Adipocyte (in vitro differentiated cells): ENCODE measurements at regions not wholly inside any gene's neighbourhood (a gene's known extent, or its start where the extent isn't known, plus 50 kb on each side); places are given as distances from the start of the nearest gene placed in this dataset.
A peak's percentile ranks its signal among the peaks of the same experiment; 100 is the strongest.

Experiments
- DNase-seq: peaks from one replicate; pipeline ENCODE4 v3.0.0-alpha.2; 2015; ENCODE audit warnings: low read depth
- H3K27me3 ChIP-seq: replicated peaks from 2 replicates; pipeline ENCODE4 v1.7.0; 2013; ENCODE audit warnings: mild to moderate bottlenecking, low read length, moderate library complexity; ENCODE audit not compliant: control insufficient read depth, insufficient read depth
- H3K36me3 ChIP-seq: 2 replicates; pipeline ENCODE4 v1.7.0; 2013; ENCODE audit warnings: low read length, mild to moderate bottlenecking, moderate library complexity; ENCODE audit not compliant: control insufficient read depth, insufficient read depth, severe bottlenecking
- H3K4me1 ChIP-seq: 2 replicates; pipeline ENCODE4 v1.7.0; 2013; ENCODE audit warnings: mild to moderate bottlenecking, low read length, moderate library complexity; ENCODE audit not compliant: control insufficient read depth, insufficient read depth
- H3K4me3 ChIP-seq: 2 replicates; pipeline ENCODE4 v1.7.0; 2013; ENCODE audit warnings: mild to moderate bottlenecking, low read length, moderate library complexity
- H3K9ac ChIP-seq: 2 replicates; pipeline ENCODE4 v1.7.0; 2013; ENCODE audit warnings: mild to moderate bottlenecking, low read length, moderate library complexity
- H3K9me3 ChIP-seq: 2 replicates; pipeline ENCODE4 v1.7.0; 2013; ENCODE audit warnings: mild to moderate bottlenecking, low read length, moderate library complexity; ENCODE audit not compliant: control insufficient read depth

DNA sequence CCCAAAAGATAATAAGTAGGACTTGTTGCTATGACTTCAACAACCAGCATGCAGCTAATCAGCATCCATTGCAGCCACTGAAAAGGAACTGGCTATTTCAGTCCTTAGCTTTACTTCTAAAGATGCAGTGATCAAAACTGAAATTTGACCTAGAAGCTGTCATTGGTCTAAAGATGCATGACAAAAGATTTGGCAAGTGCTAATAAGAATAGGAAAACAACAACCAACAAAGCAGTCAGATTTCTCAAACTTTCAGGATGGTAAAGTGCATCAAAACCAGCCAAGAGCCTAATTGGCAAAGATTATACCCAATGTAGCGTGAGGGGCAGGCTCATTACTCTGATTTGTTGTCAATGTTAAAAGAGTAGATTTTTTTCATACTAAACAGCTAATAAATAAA is 77.1 kb upstream of the WDR17 start:
- H3K4me1 ChIP-seq, result no peaks in the 10 kb centered on the region
- no peaks in the 10 kb centered on the region for H3K9me3 ChIP-seq
- H3K4me3 ChIP-seq, result no peak overlapping the region
- no peaks in the 10 kb centered on the region for H3K36me3 ChIP-seq
- no peaks in the 10 kb centered on the region for H3K27me3 ChIP-seq
- no peak for DNase-seq
- no peak overlapping the region for H3K9ac ChIP-seq

DNA sequence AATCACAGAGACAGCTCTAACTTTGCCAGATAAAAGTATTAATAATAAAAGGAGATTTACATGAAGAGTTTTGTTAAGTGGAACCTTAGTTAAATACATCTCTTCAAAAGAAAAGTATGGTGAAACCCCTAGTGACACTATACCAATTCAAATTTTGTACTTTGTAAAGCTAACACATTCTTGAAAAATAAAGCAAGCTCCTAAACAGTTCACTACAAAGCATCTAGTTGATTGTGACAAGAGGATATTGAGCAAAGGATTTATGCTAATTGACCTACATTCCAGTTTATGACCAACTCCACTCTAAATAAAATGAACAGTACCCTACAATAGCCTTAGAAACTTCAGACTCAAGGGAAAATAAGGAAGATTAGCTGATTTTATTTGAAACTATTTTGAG is 69.4 kb upstream of the WDR17 start:
- no peak for DNase-seq
- no peak overlapping the region for H3K9ac ChIP-seq
- no peak overlapping the region for H3K4me3 ChIP-seq
- H3K4me1 ChIP-seq, result peaks cover 5% of the 10 kb centered on the region
- peaks cover 14% of the 10 kb centered on the region for H3K27me3 ChIP-seq
- H3K9me3 ChIP-seq, result no peaks in the 10 kb centered on the region
- H3K36me3 ChIP-seq, result no peaks in the 10 kb centered on the region

DNA sequence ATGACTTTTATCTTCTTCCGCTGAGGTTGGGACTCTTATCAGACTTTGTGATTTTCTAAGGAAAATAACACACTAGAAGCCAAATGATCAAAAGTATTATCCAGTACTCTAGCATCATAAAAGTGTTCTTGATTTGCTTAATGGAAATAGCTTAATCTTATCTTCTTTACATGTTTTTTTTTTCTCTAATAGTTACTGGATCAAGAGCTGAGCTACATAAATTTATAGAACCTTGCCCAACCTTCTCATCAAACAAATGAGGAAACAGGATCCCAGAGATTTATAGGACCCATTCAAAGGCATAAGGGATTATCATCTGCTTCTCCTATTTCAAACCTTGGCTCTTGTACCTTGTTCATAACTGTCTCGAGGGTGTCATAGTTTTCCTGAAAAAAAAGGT is 68.3 kb upstream of the WDR17 start:
- no peak for DNase-seq
- Histone ChIP-seq H3K4me1 (peaks cover 11% of the 10 kb centered on the region), H3K27me3 (peaks cover 20% of the 10 kb centered on the region), H3K4me3 (no peak overlapping the region), H3K36me3 (no peaks in the 10 kb centered on the region), H3K9ac (no peak overlapping the region), H3K9me3 (no peaks in the 10 kb centered on the region)

DNA sequence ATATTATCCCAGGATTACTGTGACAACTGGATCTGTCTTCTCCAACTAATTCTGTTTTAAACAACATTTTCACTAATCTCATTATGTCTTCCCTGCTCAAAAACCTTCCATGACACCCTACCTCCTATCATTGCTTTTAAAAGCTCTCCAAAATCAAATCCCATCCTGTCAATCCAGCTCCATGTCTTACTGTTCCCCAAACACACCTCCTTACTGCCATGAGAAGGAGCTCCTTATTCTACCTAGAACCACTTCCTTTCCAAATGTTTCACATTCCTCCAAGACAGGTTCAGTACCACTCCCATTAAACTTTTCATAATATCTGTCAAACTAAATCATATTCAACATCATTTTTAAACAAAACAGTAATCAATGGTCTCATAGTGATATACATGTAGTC is 66.9 kb upstream of the WDR17 start:
- Histone ChIP-seq H3K36me3 (no peaks in the 10 kb centered on the region), H3K9me3 (no peaks in the 10 kb centered on the region), H3K4me3 (no peak overlapping the region), H3K4me1 (peaks cover 11% of the 10 kb centered on the region), H3K27me3 (peaks cover 20% of the 10 kb centered on the region), H3K9ac (no peak overlapping the region)
- DNase-seq, result no peak

DNA sequence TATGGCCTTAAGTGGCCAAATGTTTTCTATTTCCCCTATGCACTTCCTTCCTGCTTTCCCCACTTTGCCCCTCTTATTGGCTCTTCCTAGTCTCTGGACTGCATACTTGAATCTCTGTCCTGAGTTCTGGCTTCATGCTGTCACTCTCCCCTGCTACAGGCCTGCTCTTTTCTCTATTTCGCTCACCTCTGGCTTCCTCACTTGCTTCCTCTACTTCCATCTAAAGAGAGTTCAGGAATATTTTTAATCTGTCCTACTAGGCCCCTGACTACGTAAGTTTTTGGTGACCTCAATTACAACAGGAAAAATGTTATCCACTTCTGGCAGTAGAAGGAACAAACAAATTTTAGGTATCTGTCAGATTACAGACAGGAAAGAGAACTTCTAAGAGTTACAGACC is 65.7 kb upstream of the WDR17 start:
- peaks cover 11% of the 10 kb centered on the region for H3K4me1 ChIP-seq
- H3K27me3 ChIP-seq, result peaks cover 20% of the 10 kb centered on the region
- DNase-seq, result no peak
- H3K9me3 ChIP-seq, result no peaks in the 10 kb centered on the region
- H3K9ac ChIP-seq, result no peak overlapping the region
- no peak overlapping the region for H3K4me3 ChIP-seq
- H3K36me3 ChIP-seq, result no peaks in the 10 kb centered on the region

DNA sequence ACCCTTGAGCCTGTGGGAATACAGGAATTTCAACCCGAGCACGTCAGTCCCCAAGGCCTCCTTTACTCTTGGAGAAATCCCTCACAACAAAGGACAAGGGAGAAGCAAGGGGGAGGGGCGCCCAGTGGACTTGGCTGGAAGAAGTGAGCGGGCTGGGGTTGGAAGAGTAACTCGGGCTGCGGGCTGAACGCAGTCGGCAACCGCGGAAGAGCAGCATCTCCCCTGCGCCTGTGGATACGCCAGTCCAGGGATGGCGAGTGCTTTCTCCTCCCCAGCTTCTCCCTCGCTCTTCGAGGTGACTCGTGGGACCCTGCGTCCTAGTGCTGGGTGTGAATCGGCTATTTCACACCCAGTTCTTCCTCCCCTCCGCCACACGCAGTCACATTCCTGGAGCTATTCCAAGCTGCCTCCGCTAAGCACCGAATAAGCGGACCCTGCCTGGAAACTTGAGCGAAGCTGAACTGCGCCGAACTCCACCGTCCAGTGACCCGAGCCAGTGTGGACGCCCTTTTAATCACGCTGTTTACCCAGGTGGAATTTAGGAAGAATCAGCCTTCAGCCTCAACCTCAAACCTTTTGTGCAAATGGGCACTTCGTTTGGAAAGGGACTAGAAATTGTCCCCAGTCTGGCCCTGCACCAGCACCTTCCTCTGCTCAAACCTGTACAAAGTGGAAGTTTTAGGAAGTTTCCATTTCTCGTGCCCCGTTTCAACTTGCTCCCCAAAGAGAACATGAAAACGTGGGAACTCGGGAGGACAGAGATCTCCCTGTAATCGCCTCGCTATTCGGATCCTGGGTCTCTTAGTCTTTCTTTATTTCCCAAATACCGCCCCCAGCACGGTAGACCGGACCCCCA is 64.3 kb upstream of the WDR17 start:
- Histone ChIP-seq H3K36me3 (no peaks in the 10 kb centered on the region), H3K4me1 (peaks cover 11% of the 10 kb centered on the region), H3K4me3 (peak overlapping the region; percentile 78), H3K9ac (no peak overlapping the region), H3K9me3 (no peaks in the 10 kb centered on the region), H3K27me3 (peaks cover 20% of the 10 kb centered on the region)
- DNase-seq, result peak; percentile 51

DNA sequence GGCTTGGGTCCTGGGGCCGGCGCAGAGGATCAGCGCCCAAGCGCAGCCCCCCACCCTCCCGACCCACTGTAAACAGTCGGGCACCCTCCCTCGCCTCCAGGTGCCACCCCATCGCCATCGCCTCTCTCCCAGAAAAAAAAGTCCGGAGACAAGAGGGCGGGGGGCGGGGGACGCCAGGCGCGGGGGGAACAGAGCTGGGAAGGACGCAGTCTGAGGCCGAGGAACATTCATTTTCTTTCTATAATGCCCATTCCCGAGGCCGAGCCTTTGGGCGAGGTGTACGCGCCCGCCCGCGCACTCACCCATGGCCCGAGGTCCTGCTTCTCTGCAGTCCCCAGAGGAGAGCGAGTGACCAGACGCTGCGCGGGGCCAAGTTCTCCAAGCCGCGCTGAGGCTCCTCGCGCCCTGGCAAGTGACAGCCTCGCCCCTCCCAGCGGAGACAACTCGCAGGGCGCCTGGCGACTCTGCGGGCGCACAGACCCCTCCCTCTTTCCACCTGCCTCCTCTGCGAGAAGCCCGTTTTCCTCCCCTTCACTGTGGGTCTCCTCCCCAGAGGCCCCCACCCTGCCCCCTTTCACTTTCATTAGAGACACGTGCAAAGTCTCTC is 63.5 kb upstream of the WDR17 start:
- no peak overlapping the region for H3K9ac ChIP-seq
- H3K4me1 ChIP-seq, result peaks cover 11% of the 10 kb centered on the region
- peak overlapping the region; percentile 78 for H3K4me3 ChIP-seq
- peaks cover 20% of the 10 kb centered on the region for H3K27me3 ChIP-seq
- H3K9me3 ChIP-seq, result no peaks in the 10 kb centered on the region
- peak; percentile 48 for DNase-seq
- H3K36me3 ChIP-seq, result no peaks in the 10 kb centered on the region

DNA sequence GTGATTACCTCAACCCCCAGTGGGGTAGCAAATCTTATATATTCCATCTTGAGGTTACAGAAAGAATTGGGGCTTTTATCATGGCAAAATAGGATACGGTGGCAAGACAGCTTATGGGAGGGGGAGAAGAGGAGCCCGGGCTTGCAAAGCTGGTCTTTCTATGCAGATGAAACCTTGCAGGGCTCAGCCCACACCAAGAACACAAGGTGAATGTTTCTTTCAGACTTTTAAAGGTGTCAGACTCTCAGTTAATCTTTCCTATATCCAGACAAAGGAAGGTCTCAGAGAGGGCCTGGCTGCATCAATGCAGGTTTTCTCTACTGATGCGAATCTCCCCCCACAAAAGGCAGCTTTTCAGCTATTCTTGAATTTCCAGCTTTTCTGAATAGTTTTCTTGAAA is 59.9 kb upstream of the WDR17 start:
- Histone ChIP-seq H3K27me3 (peaks cover 24% of the 10 kb centered on the region), H3K4me1 (peaks cover 11% of the 10 kb centered on the region), H3K36me3 (no peaks in the 10 kb centered on the region), H3K9me3 (peaks cover 8% of the 10 kb centered on the region), H3K4me3 (no peak overlapping the region), H3K9ac (no peak overlapping the region)
- no peak for DNase-seq

DNA sequence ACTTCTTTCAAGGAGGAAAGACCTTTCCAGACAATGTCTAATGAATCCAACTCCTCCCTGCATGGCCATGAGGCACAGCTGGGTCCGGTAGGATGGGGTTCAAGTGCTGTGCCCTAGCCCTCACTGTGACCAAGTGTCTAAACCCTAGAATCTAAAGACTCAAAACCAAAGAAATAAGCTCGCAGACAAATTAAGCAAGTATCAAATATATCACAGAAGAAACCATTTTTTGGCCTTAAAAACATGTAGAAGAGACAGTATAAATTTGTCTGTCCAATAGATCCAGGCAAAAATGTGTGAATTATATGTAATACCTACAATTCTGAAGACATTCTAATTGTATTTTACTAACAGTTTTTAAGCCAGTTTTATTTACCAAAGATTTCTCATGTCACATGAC is 56.4 kb upstream of the WDR17 start:
- H3K4me1 ChIP-seq, result no peaks in the 10 kb centered on the region
- no peaks in the 10 kb centered on the region for H3K36me3 ChIP-seq
- H3K9ac ChIP-seq, result no peak overlapping the region
- peaks cover 14% of the 10 kb centered on the region for H3K27me3 ChIP-seq
- H3K9me3 ChIP-seq, result peaks cover 8% of the 10 kb centered on the region
- no peak overlapping the region for H3K4me3 ChIP-seq
- no peak for DNase-seq

DNA sequence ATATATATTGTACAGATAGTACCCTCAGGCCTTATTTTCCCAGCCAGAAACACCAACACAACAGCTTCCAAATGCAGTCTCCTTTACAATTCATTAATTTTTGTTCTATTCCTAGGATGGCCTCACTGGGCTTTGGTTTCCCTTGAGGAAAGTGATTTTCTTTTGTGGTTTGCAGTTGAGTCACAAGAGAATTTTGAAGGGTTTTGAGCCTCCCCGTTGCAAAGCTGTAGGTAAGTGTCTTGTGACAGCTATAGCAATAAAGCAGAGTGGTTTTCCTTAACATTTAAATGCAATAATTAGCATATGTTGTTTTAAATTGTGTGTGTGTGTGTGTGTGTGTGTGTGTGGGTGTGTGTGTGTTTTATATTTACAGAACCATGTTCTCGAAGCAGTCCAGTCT is 54.1 kb upstream of the WDR17 start:
- no peak overlapping the region for H3K4me3 ChIP-seq
- no peak for DNase-seq
- no peaks in the 10 kb centered on the region for H3K4me1 ChIP-seq

DNA sequence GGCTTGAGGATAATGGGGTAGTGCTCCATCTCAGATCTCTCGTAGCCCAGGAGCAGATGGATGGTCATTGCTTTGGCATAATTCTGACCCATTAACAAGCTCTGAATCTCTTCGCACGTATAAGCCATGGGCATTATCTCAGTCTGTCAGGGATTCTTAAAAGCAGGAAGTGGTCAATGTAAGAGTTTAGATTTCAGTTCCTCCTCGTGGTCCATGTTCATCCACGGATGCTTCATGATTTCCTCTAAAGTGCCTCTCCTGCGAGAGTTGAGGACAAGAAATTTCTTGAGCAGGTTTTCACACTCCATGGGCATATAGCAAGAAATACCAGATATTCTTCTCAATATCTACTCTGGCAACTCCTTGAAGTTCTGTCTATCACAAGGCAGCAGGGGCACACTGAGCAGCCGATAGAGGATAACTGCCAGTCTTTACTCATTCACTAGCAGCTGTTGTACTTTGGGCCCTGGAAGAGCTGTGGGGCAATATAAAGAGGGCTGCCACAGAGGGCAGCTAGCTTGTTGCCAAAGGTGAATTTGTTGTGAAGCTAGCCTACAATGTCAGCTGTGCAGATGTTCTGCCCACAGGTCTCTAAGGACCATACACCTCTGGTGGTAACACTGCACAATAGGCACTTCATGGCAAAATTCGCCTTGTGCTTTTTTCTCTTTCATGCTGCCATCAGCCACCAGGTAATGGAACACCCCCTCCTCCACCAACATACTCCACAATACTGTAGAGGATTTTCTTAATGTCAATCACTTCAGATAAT is 52.0 kb upstream of the WDR17 start:
- Histone ChIP-seq H3K4me1 (no peaks in the 10 kb centered on the region), H3K27me3 (peaks cover 14% of the 10 kb centered on the region), H3K4me3 (no peak overlapping the region), H3K9ac (no peak overlapping the region), H3K36me3 (no peaks in the 10 kb centered on the region), H3K9me3 (peaks cover 8% of the 10 kb centered on the region)
- no peak for DNase-seq

More for the DNA sequence above, 54.1 kb upstream of the WDR17 start:
- H3K36me3 ChIP-seq, result no peaks in the 10 kb centered on the region
- no peak overlapping the region for H3K9ac ChIP-seq
- H3K27me3 ChIP-seq, result peaks cover 14% of the 10 kb centered on the region
- peaks cover 8% of the 10 kb centered on the region for H3K9me3 ChIP-seq
